Skeletal muscle satellite cell (primary cell): ENCODE measurements at regions not wholly inside any gene's neighbourhood (a gene's known extent, or its start where the extent isn't known, plus 50 kb on each side); places are given as distances from the start of the nearest gene placed in this dataset.

Source experiments
- H3K27me3 ChIP-seq: 2 replicates; pipeline ENCODE4 v1.7.0; 2013; ENCODE audit warnings: low read length; ENCODE audit not compliant: control insufficient read depth, insufficient read depth
- H3K36me3 ChIP-seq: 2 replicates; pipeline ENCODE4 v1.7.0; 2013; ENCODE audit warnings: mild to moderate bottlenecking, control low read depth, low read length; ENCODE audit not compliant: insufficient read depth
- H3K4me1 ChIP-seq: 2 replicates; pipeline ENCODE4 v1.7.0; 2013; ENCODE audit warnings: low read length; ENCODE audit not compliant: control insufficient read depth, insufficient read depth
- H3K4me2 ChIP-seq: 2 replicates; pipeline ENCODE4 v1.7.0; 2013; ENCODE audit warnings: mild to moderate bottlenecking, low read length
- H3K4me3 ChIP-seq: 2 replicates; pipeline ENCODE4 v1.7.0; 2013; ENCODE audit warnings: low read length
- H3K9ac ChIP-seq: 2 replicates; pipeline ENCODE4 v1.7.0; 2013; ENCODE audit warnings: mild to moderate bottlenecking, low read depth, low read length, moderate library complexity
- H3K9me3 ChIP-seq: replicated peaks from 2 replicates; pipeline ENCODE4 v1.7.0; 2013; ENCODE audit warnings: mild to moderate bottlenecking, control low read depth, low read length

GRCh38 chr5:160956051-160956450, 104.0 kb upstream of the ATP10B start:
- Histone ChIP-seq H3K4me3 (no peak overlapping the region), H3K4me1 (no peaks in the 10 kb centered on the region), H3K36me3 (no peaks in the 10 kb centered on the region), H3K9me3 (peaks cover 3% of the 10 kb centered on the region), H3K9ac (no peak overlapping the region), H3K27me3 (no peaks in the 10 kb centered on the region), H3K4me2 (no peak overlapping the region)

- Histone ChIP-seq H3K27me3 (no peaks in the 10 kb centered on the region), H3K36me3 (no peaks in the 10 kb centered on the region), H3K4me2 (no peak overlapping the region), H3K9me3 (no peaks in the 10 kb centered on the region), H3K4me1 (no peaks in the 10 kb centered on the region), H3K9ac (no peak overlapping the region), H3K4me3 (no peak overlapping the region)
These were observed 98.3 kb upstream of the ATP10B start for GRCh38 chr5:160950311-160950710.

DNA sequence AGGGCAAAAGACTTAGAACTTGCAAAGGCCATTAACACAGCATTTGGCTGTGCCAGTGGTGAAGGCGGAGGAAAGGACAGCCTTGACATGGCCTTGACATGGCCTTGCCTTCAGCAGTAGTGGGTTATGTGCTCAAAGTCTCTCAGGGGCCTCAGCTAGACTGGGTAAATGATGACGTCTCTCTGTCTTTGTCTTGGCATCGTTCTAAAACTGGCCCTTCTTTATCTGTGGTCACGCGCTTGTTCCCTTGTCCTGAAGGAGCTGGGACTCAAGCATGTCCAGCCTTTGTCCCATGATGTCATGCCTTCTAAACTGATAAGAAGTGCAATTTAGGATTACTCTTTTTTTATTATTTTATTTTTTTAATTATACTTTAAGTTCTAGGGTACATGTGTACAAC, 88.7 kb upstream of the ATP10B start:
- Histone ChIP-seq H3K4me3 (no peak overlapping the region), H3K9ac (no peak overlapping the region), H3K4me1 (no peaks in the 10 kb centered on the region)

DNA sequence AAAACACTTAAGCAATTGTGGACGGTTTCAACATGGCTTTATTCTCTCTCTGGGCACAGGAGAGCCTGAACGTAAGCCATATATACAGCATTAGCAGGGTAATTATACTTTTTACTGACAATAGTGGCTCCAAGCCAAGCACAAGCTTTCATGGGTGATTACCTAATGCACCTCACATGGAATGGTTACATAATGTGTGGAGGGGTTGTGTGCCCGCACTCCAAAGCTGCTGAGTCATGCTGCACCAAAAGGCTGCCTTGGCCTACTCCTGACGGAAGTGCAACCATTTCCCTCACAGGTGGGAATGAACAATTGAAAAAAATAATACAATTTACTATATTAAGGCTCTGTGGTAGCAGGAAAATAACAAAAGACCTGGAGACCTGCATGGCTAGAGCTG, 86.5 kb upstream of the ATP10B start:
- Histone ChIP-seq H3K9ac (no peak overlapping the region), H3K27me3 (no peaks in the 10 kb centered on the region), H3K4me1 (no peaks in the 10 kb centered on the region), H3K9me3 (peaks cover 3% of the 10 kb centered on the region), H3K4me2 (no peak overlapping the region), H3K36me3 (no peaks in the 10 kb centered on the region), H3K4me3 (no peak overlapping the region)

More for the DNA sequence above, 88.7 kb upstream of the ATP10B start:
- Histone ChIP-seq H3K36me3 (no peaks in the 10 kb centered on the region), H3K4me2 (no peak overlapping the region), H3K9me3 (peaks cover 3% of the 10 kb centered on the region), H3K27me3 (no peaks in the 10 kb centered on the region)

DNA sequence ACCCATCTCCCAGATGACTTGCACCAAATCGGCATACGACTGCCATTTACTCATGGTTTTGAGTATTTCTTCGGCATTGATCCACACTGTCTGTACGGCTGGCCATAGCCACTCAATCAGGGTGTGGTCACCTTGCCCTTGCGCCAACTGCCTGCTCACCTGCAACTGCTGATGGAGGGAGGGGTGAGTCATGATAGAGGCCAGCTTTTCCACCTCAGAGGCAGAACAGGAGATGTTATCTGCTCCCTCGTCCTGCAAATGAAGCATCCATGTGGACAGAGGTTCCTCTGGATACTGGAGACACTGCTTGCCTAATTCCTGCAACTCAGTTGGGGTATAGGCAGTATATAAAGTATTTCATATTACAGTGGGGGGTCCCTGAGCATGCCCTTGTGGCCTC, 85.6 kb upstream of the ATP10B start:
- no peak overlapping the region for H3K4me2 ChIP-seq
- no peak overlapping the region for H3K9ac ChIP-seq
- no peaks in the 10 kb centered on the region for H3K4me1 ChIP-seq
- H3K9me3 ChIP-seq = peaks cover 4% of the 10 kb centered on the region
- no peaks in the 10 kb centered on the region for H3K36me3 ChIP-seq
- no peak overlapping the region for H3K4me3 ChIP-seq
- no peaks in the 10 kb centered on the region for H3K27me3 ChIP-seq

GRCh38 chr5:160935776-160936175, 83.8 kb upstream of the ATP10B start:
- Histone ChIP-seq H3K4me2 (no peak overlapping the region), H3K4me1 (no peaks in the 10 kb centered on the region), H3K36me3 (no peaks in the 10 kb centered on the region), H3K9me3 (peaks cover 8% of the 10 kb centered on the region), H3K9ac (no peak overlapping the region), H3K4me3 (no peak overlapping the region), H3K27me3 (no peaks in the 10 kb centered on the region)

DNA sequence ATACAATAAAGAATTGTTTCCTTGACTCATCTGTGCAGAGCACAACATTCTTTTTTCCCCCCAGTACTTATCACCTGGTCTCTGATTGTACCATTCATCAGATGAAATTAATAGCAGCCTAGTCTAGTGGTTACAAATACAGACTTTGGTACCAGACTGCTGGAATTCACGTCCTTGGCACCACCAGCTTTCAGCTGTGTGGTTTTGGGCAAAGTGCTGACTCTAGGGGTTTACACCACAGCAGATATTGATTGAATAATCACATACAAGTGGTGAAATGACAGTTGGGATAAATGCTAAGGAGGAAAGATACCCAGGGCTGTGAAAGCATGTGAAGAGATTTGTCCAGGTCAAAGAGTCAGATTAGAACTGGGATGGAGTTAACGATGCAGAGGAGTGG, 79.3 kb upstream of the ATP10B start:
- peaks cover 9% of the 10 kb centered on the region for H3K9me3 ChIP-seq
- no peaks in the 10 kb centered on the region for H3K4me1 ChIP-seq
- H3K27me3 ChIP-seq = no peaks in the 10 kb centered on the region
- H3K4me2 ChIP-seq = no peak overlapping the region
- no peak overlapping the region for H3K9ac ChIP-seq
- no peaks in the 10 kb centered on the region for H3K36me3 ChIP-seq
- no peak overlapping the region for H3K4me3 ChIP-seq

DNA sequence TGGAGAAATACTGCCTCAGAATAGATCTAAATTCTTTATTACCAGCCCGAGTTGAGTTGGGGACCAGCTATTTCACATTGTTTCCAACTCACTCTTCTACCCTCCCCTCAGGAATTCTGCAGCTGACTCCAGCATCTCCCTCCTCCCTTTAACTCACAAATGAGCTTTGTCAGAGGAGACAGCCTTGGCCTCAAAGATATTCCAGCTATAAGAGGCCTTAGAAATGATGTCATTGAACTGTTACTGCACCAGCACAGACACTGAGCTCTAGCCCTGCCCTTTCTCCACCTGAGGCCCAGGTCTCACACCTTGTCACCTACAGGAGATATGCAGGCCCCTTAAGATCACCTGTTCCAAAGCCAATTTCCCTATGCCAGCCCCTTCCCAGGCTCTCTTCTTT, 78.4 kb upstream of the ATP10B start:
- Histone ChIP-seq H3K4me2 (no peak overlapping the region), H3K9ac (no peak overlapping the region), H3K27me3 (no peaks in the 10 kb centered on the region), H3K4me1 (no peaks in the 10 kb centered on the region), H3K4me3 (no peak overlapping the region), H3K9me3 (peaks cover 9% of the 10 kb centered on the region), H3K36me3 (no peaks in the 10 kb centered on the region)

DNA sequence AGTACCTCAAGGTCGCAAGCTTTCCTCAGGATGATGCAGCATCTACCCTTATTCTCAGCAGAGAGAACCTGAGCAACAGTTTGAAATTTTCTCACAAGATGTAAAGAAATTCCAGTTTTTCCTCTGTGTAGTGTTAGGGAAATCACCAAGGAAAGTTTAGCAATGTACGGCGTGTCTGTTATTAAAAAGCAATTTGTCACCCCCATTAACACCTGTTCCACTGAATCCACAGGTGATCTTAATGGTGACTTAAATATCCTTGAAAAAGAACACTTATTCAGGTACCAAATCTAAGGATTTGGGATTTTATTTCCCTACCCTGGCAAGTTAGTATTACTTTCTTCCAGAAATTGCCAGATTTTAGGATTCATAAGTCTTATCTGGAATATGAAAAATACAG, 77.9 kb upstream of the ATP10B start:
- H3K9ac ChIP-seq = no peak overlapping the region
- no peak overlapping the region for H3K4me3 ChIP-seq
- peaks cover 9% of the 10 kb centered on the region for H3K9me3 ChIP-seq
- no peaks in the 10 kb centered on the region for H3K27me3 ChIP-seq
- H3K4me1 ChIP-seq = no peaks in the 10 kb centered on the region
- H3K36me3 ChIP-seq = no peaks in the 10 kb centered on the region
- no peak overlapping the region for H3K4me2 ChIP-seq

- H3K4me2 ChIP-seq = no peak overlapping the region
- no peaks in the 10 kb centered on the region for H3K36me3 ChIP-seq
- no peak overlapping the region for H3K9ac ChIP-seq
- H3K4me1 ChIP-seq = no peaks in the 10 kb centered on the region
- no peak overlapping the region for H3K4me3 ChIP-seq
- peaks cover 9% of the 10 kb centered on the region for H3K9me3 ChIP-seq
- H3K27me3 ChIP-seq = no peaks in the 10 kb centered on the region
These were observed 77.3 kb upstream of the ATP10B start for GRCh38 chr5:160929360-160929759.

GRCh38 chr5:160926428-160926827, 74.4 kb upstream of the ATP10B start:
- H3K36me3 ChIP-seq = no peaks in the 10 kb centered on the region
- no peak overlapping the region for H3K4me2 ChIP-seq
- H3K4me1 ChIP-seq = no peaks in the 10 kb centered on the region

GRCh38 chr5:160925281-160925680, 73.3 kb upstream of the ATP10B start:
- Histone ChIP-seq H3K9me3 (peaks cover 7% of the 10 kb centered on the region), H3K27me3 (no peaks in the 10 kb centered on the region), H3K4me1 (no peaks in the 10 kb centered on the region), H3K9ac (no peak overlapping the region), H3K4me3 (no peak overlapping the region), H3K36me3 (no peaks in the 10 kb centered on the region), H3K4me2 (no peak overlapping the region)

More at GRCh38 chr5:160926428-160926827, 74.4 kb upstream of the ATP10B start:
- no peak overlapping the region for H3K9ac ChIP-seq
- H3K9me3 ChIP-seq = peaks cover 4% of the 10 kb centered on the region
- H3K27me3 ChIP-seq = no peaks in the 10 kb centered on the region
- no peak overlapping the region for H3K4me3 ChIP-seq
